Tibial nerve (tissue), 4 donors: ENCODE measurements at regions not wholly inside any gene's neighbourhood (a gene's known extent, or its start where the extent isn't known, plus 50 kb on each side); places are given as distances from the start of the nearest gene placed in this dataset.
A peak's percentile ranks its signal among the peaks of the same experiment; 100 is the strongest.
"Not testable (repeated sequence)": the region's sequence is repeated elsewhere in the genome, so short reads cannot be mapped to it uniquely, and the experiment has no call there.

ENCODE experiments used
- DNase-seq, 2 donors: peaks; one replicate each; pipeline ENCODE4 v3.0.0-alpha.2; 2019; ENCODE audit warnings: low spot score in 2 of 2
- H3K27ac ChIP-seq, 4 donors: fragments of 200-600 bp; sonication (generic) in 3 of 4; one replicate each; pipeline ENCODE4 v1.5.1; 2017 to 2019; ENCODE audit warnings: mild to moderate bottlenecking in 1 of 4
- H3K27me3 ChIP-seq, 2 donors: fragments of 200-600 bp; sonication (generic) in 1 of 2; one replicate each; pipeline versions ENCODE4 v1.5.1 to v1.6.0; 2017 to 2019
- H3K36me3 ChIP-seq, 3 donors: fragments of 200-600 bp; sonication (generic); one replicate each; pipeline ENCODE4 v1.5.1; 2018 to 2019
- H3K4me1 ChIP-seq, 4 donors: fragments of 200-600 bp; sonication (generic) in 3 of 4; one replicate each; pipeline ENCODE4 v1.5.1; 2017 to 2019
- H3K4me3 ChIP-seq, 4 donors: fragments of 200-600 bp; sonication (generic) in 3 of 4; one replicate each; pipeline ENCODE4 v1.5.1; 2017 to 2019; ENCODE audit warnings: mild to moderate bottlenecking in 1 of 4, moderate library complexity in 1 of 4
- H3K9me3 ChIP-seq, 4 donors: fragments of 200-600 bp; sonication (generic) in 3 of 4; one replicate each; pipeline ENCODE4 v1.5.1; 2017 to 2019
- CTCF ChIP-seq, 5 experiments: fragments of 200-600 bp in 3 of 5; fragments of 450-650 bp in 2 of 5; sonication (generic) in 3 of 5; IDR thresholded peaks; one replicate each; pipeline ENCODE4 v1.5.1; 2016 to 2019; ENCODE audit warnings: antibody characterized with exemption in 5 of 5, mild to moderate bottlenecking in 3 of 5, moderate library complexity in 2 of 5
- EP300 ChIP-seq, 2 donors: sonication (generic); formaldehyde crosslinking; IDR thresholded peaks; one replicate each; pipeline ENCODE4 v1.6.1; 2017; ENCODE audit warnings: antibody characterized with exemption in 2 of 2, mild to moderate bottlenecking in 1 of 2
- POLR2A ChIP-seq, 2 donors: fragments of 450-650 bp; IDR thresholded peaks; one replicate each; pipeline ENCODE4 v1.6.1; 2017; ENCODE audit warnings: antibody characterized with exemption in 2 of 2, mild to moderate bottlenecking in 2 of 2, moderate library complexity in 2 of 2
- WGBS, 2 donors: methylation state at CpG; one replicate each; pipeline ENCODE4 v1.1.5; 2018; 5-methylcytosine and 5-hydroxymethylcytosine counted together

GRCh38 chr3:65145680-65146079 is 457.9 kb upstream of the ADAMTS9 start:
- no peak for DNase-seq
- WGBS, 2 donors = 95 to 97% methylated on average over 1 of the region's 1 CpG
- H3K9me3 ChIP-seq = no peaks in the 10 kb centered on the region
- H3K4me3 ChIP-seq = no peak overlapping the region
- no peaks in the 10 kb centered on the region for H3K36me3 ChIP-seq
- TF ChIP-seq POLR2A (IDR thresholded peaks at IDR 0.05) = no peak
- no peak for TF ChIP-seq CTCF (IDR thresholded peaks at IDR 0.05)
- no peak for TF ChIP-seq EP300 (IDR thresholded peaks at IDR 0.05)
- H3K27me3 ChIP-seq = no peaks in the 10 kb centered on the region
- no peak overlapping the region for H3K27ac ChIP-seq
- no peaks in the 10 kb centered on the region for H3K4me1 ChIP-seq

- Histone ChIP-seq H3K36me3 (no peaks in the 10 kb centered on the region), H3K27ac (no peak overlapping the region), H3K4me3 (no peak overlapping the region), H3K9me3 (no peaks in the 10 kb centered on the region), H3K27me3 (no peaks in the 10 kb centered on the region), H3K4me1 (no peaks in the 10 kb centered on the region)
- TF ChIP-seq POLR2A (IDR thresholded peaks at IDR 0.05) (no peak), EP300 (IDR thresholded peaks at IDR 0.05) (no peak), CTCF (IDR thresholded peaks at IDR 0.05) (no peak)
- DNase-seq = no peak
Observed at GRCh38 chr3:65144791-65145351, 457.1 kb upstream of the ADAMTS9 start.

DNA sequence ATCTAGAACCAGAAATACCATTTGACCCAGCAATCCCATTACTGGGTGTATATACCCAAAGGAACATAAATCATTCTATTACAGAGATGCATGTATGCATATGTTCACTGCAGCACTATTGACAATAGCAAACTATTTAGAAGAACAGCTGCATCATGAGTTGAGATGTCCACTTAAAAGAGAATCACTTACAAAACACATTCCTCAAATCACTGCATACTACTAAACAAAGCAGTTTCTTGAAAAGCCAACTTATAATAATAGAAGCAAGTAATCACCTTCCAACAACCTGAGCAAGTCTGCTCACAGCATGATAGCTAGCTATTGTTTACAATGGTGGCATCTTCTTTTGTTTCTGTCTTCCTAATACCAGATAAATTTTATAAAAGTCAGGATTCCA is 454.7 kb upstream of the ADAMTS9 start:
- TF ChIP-seq EP300 (IDR thresholded peaks at IDR 0.05) (no peak), POLR2A (IDR thresholded peaks at IDR 0.05) (no peak), CTCF (IDR thresholded peaks at IDR 0.05) (no peak)
- no peak for DNase-seq
- Histone ChIP-seq H3K4me1 (no peaks in the 10 kb centered on the region), H3K4me3 (no peak overlapping the region), H3K36me3 (no peaks in the 10 kb centered on the region), H3K27ac (no peak overlapping the region), H3K9me3 (no peaks in the 10 kb centered on the region), H3K27me3 (no peaks in the 10 kb centered on the region)

DNA sequence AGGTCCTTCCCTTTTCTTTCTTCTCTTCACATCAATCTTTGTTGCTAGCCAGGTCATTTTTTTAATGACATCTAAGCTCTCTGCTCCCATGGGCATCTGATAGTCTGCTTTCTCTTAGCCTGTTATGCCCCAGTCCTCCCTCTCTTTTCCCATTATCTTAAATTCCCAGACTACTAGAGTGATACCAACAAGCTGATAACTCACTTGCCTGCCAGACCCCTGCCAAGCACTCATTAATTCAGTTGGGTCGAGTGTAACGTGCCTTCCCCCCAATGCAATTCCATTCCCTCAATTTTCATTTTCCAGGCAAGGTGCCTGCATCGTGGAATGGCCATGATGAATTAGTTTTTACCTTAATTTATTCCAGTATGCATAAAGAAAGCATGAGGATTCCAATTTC is 450.8 kb upstream of the ADAMTS9 start:
- 85 to 87% methylated on average over 3 of the region's 3 CpGs for WGBS, 2 donors
- DNase-seq = no peak
- no peaks in the 10 kb centered on the region for H3K9me3 ChIP-seq
- no peak overlapping the region for H3K4me3 ChIP-seq
- peaks cover 0 to 9% (median 0%) of the 10 kb centered on the region in 4 donors for H3K4me1 ChIP-seq
- H3K27me3 ChIP-seq = no peaks in the 10 kb centered on the region
- TF ChIP-seq CTCF (IDR thresholded peaks at IDR 0.05) (no peak), POLR2A (IDR thresholded peaks at IDR 0.05) (no peak), EP300 (IDR thresholded peaks at IDR 0.05) (no peak)
- no peak overlapping the region for H3K27ac ChIP-seq
- no peaks in the 10 kb centered on the region for H3K36me3 ChIP-seq

- not testable (repeated sequence) for H3K27me3 ChIP-seq, H3K9me3 ChIP-seq, H3K4me3 ChIP-seq, H3K36me3 ChIP-seq, DNase-seq, H3K27ac ChIP-seq
- peak in 1 of 2 donors; percentile 13 for TF ChIP-seq EP300 (IDR thresholded peaks at IDR 0.05)
- H3K4me1 ChIP-seq = peaks cover 0 to 13% (median 0%) of the 10 kb centered on the region in 4 donors
- WGBS, 2 donors = 47 to 50% methylated on average over 3 of the region's 3 CpGs
Observed at GRCh38 chr3:65133752-65134151, 446.0 kb upstream of the ADAMTS9 start.

DNA sequence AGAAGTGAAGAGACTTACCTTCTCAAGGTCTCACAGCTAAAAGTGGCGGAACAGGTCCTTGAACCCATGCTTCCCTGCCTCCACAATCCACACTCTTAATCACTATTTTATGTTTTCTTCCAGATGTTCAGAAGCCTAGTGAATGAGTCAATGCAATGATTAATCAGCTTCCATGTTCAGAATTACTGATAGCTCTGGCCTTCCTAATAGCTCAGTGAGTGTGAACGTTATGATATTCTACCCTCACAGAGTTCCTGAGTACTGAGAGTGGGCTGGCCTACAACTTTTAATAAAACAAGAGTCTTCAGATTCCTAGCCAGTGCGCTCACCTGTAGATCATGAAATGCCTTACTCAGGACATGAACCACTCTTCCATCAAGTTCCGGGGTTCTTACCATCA is 443.0 kb upstream of the ADAMTS9 start:
- 94 to 98% methylated on average over 4 of the region's 4 CpGs for WGBS, 2 donors

More for the DNA sequence above, 443.0 kb upstream of the ADAMTS9 start:
- no peak for DNase-seq
- TF ChIP-seq CTCF (IDR thresholded peaks at IDR 0.05) (no peak), POLR2A (IDR thresholded peaks at IDR 0.05) (no peak), EP300 (IDR thresholded peaks at IDR 0.05) (no peak)
- no peaks in the 10 kb centered on the region for H3K9me3 ChIP-seq
- H3K27ac ChIP-seq = no peak overlapping the region
- peaks cover 0 to 26% (median 0%) of the 10 kb centered on the region in 4 donors for H3K4me1 ChIP-seq
- H3K27me3 ChIP-seq = no peaks in the 10 kb centered on the region
- H3K36me3 ChIP-seq = no peaks in the 10 kb centered on the region
- H3K4me3 ChIP-seq = no peak overlapping the region
